Small intestine (tissue), 7 donors: ENCODE measurements at regions not wholly inside any gene's neighbourhood (a gene's known extent, or its start where the extent isn't known, plus 50 kb on each side); places are given as distances from the start of the nearest gene placed in this dataset.
"Not testable (repeated sequence)": the region's sequence is repeated elsewhere in the genome, so short reads cannot be mapped to it uniquely, and the experiment has no call there.

ENCODE experiments used
- DNase-seq, 2 donors: peaks; one replicate each; pipeline versions ENCODE4 v3.0.0 to v3.0.0-alpha.2; 2013
- FAIRE-seq: peaks from 2 replicates; lab custom pipeline; 2012; peaks lifted over from hg19 to GRCh38; lab: Jason Lieb, UNC
- H3K27ac ChIP-seq, 3 donors: one replicate each; pipeline ENCODE4 v1.5.1; 2013; ENCODE audit warnings: low read length in 2 of 3, mild to moderate bottlenecking in 2 of 3, control low read depth in 1 of 3, inconsistent platforms in 1 of 3, low read depth in 1 of 3, moderate library complexity in 1 of 3
- H3K27me3 ChIP-seq, 3 donors: one replicate each; pipeline ENCODE4 v1.6.1; 2013; ENCODE audit warnings: low read length in 3 of 3, inconsistent platforms in 1 of 3; ENCODE audit not compliant: control insufficient read depth in 3 of 3, insufficient read depth in 3 of 3
- H3K36me3 ChIP-seq, 3 donors: one replicate each; pipeline ENCODE4 v1.6.1; 2013; ENCODE audit warnings: low read length in 3 of 3, inconsistent platforms in 1 of 3, low read depth in 1 of 3, mild to moderate bottlenecking in 1 of 3, moderate library complexity in 1 of 3; ENCODE audit not compliant: control insufficient read depth in 3 of 3, insufficient read depth in 2 of 3
- H3K4me1 ChIP-seq, 3 donors: one replicate each; pipeline ENCODE4 v1.6.1; 2013; ENCODE audit warnings: low read length in 2 of 3, inconsistent platforms in 1 of 3, low read depth in 1 of 3, mild to moderate bottlenecking in 1 of 3, moderate library complexity in 1 of 3; ENCODE audit not compliant: control insufficient read depth in 3 of 3, insufficient read depth in 2 of 3
- H3K4me3 ChIP-seq, 3 donors: one replicate each; pipeline ENCODE4 v1.5.1; 2013; ENCODE audit warnings: low read length in 3 of 3, control low read depth in 1 of 3, inconsistent platforms in 1 of 3, low read depth in 1 of 3, mild to moderate bottlenecking in 1 of 3, moderate library complexity in 1 of 3
- H3K9me3 ChIP-seq, 2 donors: one replicate each; pipeline ENCODE4 v1.6.1; 2013; ENCODE audit warnings: low read depth in 1 of 2, low read length in 1 of 2; ENCODE audit not compliant: control insufficient read depth in 2 of 2, insufficient read depth in 1 of 2
- WGBS, 3 donors: extraction: QIAGEN DNeasy Blood & Tissue Kit; methylation state at CpG; one replicate each; pipeline ENCODE4 v1.1.7; 2013; 5-methylcytosine and 5-hydroxymethylcytosine counted together
- donor health status: healthy with polysubstance abuse.
- donor health status: control.
- donor health status: control.
- donor health status: Bipolar disorder and iron deficiency.
- donor health status: healthy.

- Histone ChIP-seq H3K27me3 (no peaks in the 10 kb centered on the region), H3K36me3 (no peaks in the 10 kb centered on the region), H3K4me3 (no peak overlapping the region), H3K27ac (no peak overlapping the region), H3K9me3 (no peaks in the 10 kb centered on the region), H3K4me1 (no peaks in the 10 kb centered on the region)
- DNase-seq: no peak
- no peak for FAIRE-seq
Observed at GRCh38 chr12:82605115-82605514, 81.6 kb upstream of the TMTC2 start.

DNA sequence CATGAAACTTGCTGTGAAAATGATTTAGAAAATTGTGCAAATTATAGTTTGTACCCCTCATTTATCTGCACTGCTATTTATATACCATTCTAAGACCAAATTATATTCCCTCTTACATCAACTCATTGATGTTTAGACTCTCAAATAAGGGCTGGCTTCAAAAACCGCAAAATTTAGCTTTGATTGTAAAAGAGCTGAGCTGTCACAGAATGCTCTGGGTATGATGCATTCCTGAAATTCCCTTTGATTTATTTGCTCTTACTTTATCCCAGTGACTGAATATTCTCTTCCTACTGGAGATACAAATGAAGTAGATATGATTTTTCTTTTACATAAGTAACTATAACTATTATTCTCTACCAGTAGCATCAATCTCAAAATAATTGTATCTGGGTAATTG lies 78.0 kb upstream of the TMTC2 start:
- WGBS, 3 donors: 67 to 80% (median 72%) methylated on average over 1 of the region's 1 CpG
- no peak overlapping the region for H3K27ac ChIP-seq
- FAIRE-seq: no peak

DNA sequence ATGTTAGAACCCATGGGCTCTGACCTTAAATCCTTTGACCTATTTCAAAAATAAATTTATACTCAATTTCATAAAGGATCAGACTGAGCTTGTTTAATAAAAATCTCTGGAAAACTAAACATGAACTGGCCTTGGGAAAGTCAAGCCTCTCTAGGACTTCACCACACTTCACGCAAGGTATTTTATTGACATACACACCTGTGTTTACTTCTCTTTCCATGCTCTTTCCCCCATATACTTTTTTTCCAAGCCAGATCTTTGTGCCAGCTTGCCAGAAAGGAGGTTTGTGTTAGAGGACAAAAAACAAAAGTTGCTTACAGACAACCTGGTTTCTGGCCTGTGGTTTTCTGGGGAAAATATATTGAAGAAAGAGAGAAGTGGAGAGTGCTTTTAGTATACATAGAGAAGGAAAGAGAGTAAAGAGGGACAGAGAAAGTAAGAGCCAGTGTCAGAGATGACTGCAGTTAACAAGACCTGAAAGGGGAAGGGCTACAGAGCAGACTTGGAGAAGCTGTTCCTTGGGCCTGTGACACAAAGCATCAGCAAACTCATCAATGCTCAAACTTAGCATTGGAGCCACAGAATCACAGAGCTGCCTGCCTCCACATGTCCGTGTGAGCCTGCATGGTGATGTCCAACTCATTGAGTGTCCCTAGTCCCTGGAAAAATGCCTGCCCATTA lies 77.3 kb upstream of the TMTC2 start:
- Histone ChIP-seq H3K36me3 (no peaks in the 10 kb centered on the region), H3K27me3 (no peaks in the 10 kb centered on the region), H3K4me1 (no peaks in the 10 kb centered on the region), H3K9me3 (no peaks in the 10 kb centered on the region), H3K4me3 (no peak overlapping the region), H3K27ac (no peak overlapping the region)
- WGBS, 3 donors: 44 to 65% (median 58%) methylated on average over 2 of the region's 2 CpGs
- FAIRE-seq (no peak), DNase-seq (no peak)

More for the DNA sequence above, 78.0 kb upstream of the TMTC2 start:
- no peaks in the 10 kb centered on the region for H3K36me3 ChIP-seq
- DNase-seq: no peak
- no peak overlapping the region for H3K4me3 ChIP-seq
- no peaks in the 10 kb centered on the region for H3K9me3 ChIP-seq
- H3K4me1 ChIP-seq: no peaks in the 10 kb centered on the region
- H3K27me3 ChIP-seq: no peaks in the 10 kb centered on the region

DNA sequence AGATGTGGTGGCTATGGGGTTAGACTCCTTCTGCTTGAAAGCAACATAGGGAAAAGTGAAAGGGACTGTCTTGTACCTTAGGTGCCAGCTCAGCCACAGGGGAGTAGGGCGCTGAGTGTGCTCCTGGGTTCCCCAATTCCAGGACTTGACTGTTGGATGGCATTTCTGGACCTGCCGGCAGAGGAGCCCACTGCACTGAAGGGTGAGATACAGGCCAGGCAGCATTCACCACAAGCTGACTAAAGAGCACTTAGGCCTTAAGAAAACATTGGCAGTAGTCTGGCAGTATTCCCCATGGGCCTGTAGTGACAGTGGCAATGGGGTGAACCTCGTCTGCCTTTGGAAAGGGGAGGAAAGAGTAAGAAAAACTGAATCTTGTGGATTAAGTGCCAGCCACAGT lies 67.1 kb upstream of the TMTC2 start:
- no peak for FAIRE-seq
- 81 to 89% (median 85%) methylated on average over 3 of the region's 3 CpGs for WGBS, 3 donors

GRCh38 chr12:82620917-82621316 lies 65.8 kb upstream of the TMTC2 start:
- no peak overlapping the region for H3K4me3 ChIP-seq
- peaks cover 0 to 2% (median 0%) of the 10 kb centered on the region in 3 donors for H3K27me3 ChIP-seq
- no peak for DNase-seq
- H3K36me3 ChIP-seq: no peaks in the 10 kb centered on the region
- 68 to 76% (median 73%) methylated on average over 3 of the region's 3 CpGs for WGBS, 3 donors
- FAIRE-seq: no peak
- H3K9me3 ChIP-seq: no peaks in the 10 kb centered on the region
- H3K4me1 ChIP-seq: no peaks in the 10 kb centered on the region
- H3K27ac ChIP-seq: no peak overlapping the region

More for the DNA sequence above, 67.1 kb upstream of the TMTC2 start:
- Histone ChIP-seq H3K4me3 (no peak overlapping the region), H3K36me3 (no peaks in the 10 kb centered on the region), H3K27me3 (peaks cover 0 to 2% (median 0%) of the 10 kb centered on the region in 3 donors), H3K27ac (no peak overlapping the region), H3K4me1 (no peaks in the 10 kb centered on the region), H3K9me3 (no peaks in the 10 kb centered on the region)
- DNase-seq: no peak

GRCh38 chr12:82625523-82625922 lies 61.2 kb upstream of the TMTC2 start:
- Histone ChIP-seq H3K27ac (no peak overlapping the region), H3K9me3 (no peaks in the 10 kb centered on the region), H3K36me3 (no peaks in the 10 kb centered on the region), H3K4me1 (no peaks in the 10 kb centered on the region), H3K27me3 (peaks cover 0 to 2% (median 0%) of the 10 kb centered on the region in 3 donors), H3K4me3 (no peak overlapping the region)
- FAIRE-seq (no peak), DNase-seq (no peak)
- WGBS, 3 donors: 15 to 40% (median 24%) methylated on average over 3 of the region's 3 CpGs

DNA sequence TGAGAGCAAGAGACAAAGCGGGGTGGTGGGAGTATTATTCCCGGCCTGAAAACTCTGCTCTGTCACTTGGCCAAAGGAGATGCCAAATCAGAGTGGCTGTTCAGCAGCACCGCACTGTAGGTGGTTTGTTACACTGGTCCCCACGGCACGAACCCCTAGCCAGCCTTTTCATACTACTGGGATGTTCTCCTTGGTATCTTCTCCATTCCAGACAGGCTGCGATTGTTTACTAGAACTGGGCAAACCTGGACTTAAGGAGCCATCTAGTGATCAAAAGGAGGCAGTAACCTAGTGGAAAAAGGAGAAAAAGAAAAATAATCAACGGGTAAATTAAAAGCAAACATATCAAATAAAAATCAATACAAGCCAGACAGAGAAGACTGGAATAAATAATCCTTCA lies 58.9 kb upstream of the TMTC2 start:
- FAIRE-seq: no peak
- no peak for DNase-seq
- Histone ChIP-seq H3K27ac (no peak overlapping the region), H3K9me3 (no peaks in the 10 kb centered on the region), H3K27me3 (no peaks in the 10 kb centered on the region), H3K4me1 (no peaks in the 10 kb centered on the region), H3K36me3 (no peaks in the 10 kb centered on the region), H3K4me3 (no peak overlapping the region)
- WGBS, 3 donors: 52 to 65% (median 53%) methylated on average over 7 of the region's 7 CpGs

- 39 to 63% (median 54%) methylated on average over 8 of the region's 8 CpGs for WGBS, 3 donors
- H3K36me3 ChIP-seq, FAIRE-seq, H3K4me1 ChIP-seq, H3K27me3 ChIP-seq, H3K27ac ChIP-seq, H3K9me3 ChIP-seq, H3K4me3 ChIP-seq: not testable (repeated sequence)
- peak in 1 of 2 donors; percentile 71 for DNase-seq
Observed at GRCh38 chr12:82634495-82635258, 52.0 kb upstream of the TMTC2 start.
